ENCODE measurements at regions not wholly inside any gene's neighbourhood (a gene's known extent, or its start where the extent isn't known, plus 50 kb on each side); places are given as distances from the start of the nearest gene placed in this dataset.

GRCh38 chr11:38481391-38481790, 1883.4 kb upstream of the RAG2 start:
- Mint-ChIP-seq H3K27ac (no peak overlapping the region), H3K4me3 (no peak overlapping the region), H3K9me3 (peaks cover 32% of the 10 kb centered on the region), H3K4me1 (ENCODE audit: low read depth) (no peaks in the 10 kb centered on the region), H3K36me3 (ENCODE audit: low read depth) (no peaks in the 10 kb centered on the region), H3K27me3 (no peaks in the 10 kb centered on the region)
- intact Hi-C loops (cut with micrococcal nuclease): no loop called here

GRCh38 chr11:38476808-38477575, 1879.0 kb upstream of the RAG2 start:
- Mint-ChIP-seq H3K27me3 (no peaks in the 10 kb centered on the region), H3K9me3 (peaks cover 44% of the 10 kb centered on the region), H3K27ac (no peak overlapping the region), H3K36me3 (ENCODE audit: low read depth) (no peaks in the 10 kb centered on the region), H3K4me3 (no peak overlapping the region), H3K4me1 (ENCODE audit: low read depth) (no peaks in the 10 kb centered on the region)
- intact Hi-C loops (cut with micrococcal nuclease): no loop called here

GRCh38 chr11:38461751-38462150, 1863.7 kb upstream of the RAG2 start:
- H3K9me3 Mint-ChIP-seq: peaks cover 34% of the 10 kb centered on the region
- intact Hi-C loops (cut with micrococcal nuclease): no loop called here
- H3K27ac Mint-ChIP-seq: no peak overlapping the region
- no peaks in the 10 kb centered on the region for H3K27me3 Mint-ChIP-seq
- H3K4me1 Mint-ChIP-seq (ENCODE audit: low read depth): no peaks in the 10 kb centered on the region
- H3K4me3 Mint-ChIP-seq: no peak overlapping the region
- no peaks in the 10 kb centered on the region for H3K36me3 Mint-ChIP-seq (ENCODE audit: low read depth)

- H3K27me3 Mint-ChIP-seq: no peaks in the 10 kb centered on the region
- no peak overlapping the region for H3K27ac Mint-ChIP-seq
- no peaks in the 10 kb centered on the region for H3K4me1 Mint-ChIP-seq (ENCODE audit: low read depth)
- H3K4me3 Mint-ChIP-seq: no peak overlapping the region
- no peaks in the 10 kb centered on the region for H3K36me3 Mint-ChIP-seq (ENCODE audit: low read depth)
- intact Hi-C loops (cut with micrococcal nuclease): no loop called here
- H3K9me3 Mint-ChIP-seq: peaks cover 26% of the 10 kb centered on the region
These were observed 1862.9 kb upstream of the RAG2 start for GRCh38 chr11:38460896-38461295.

GRCh38 chr11:38460429-38460828, 1862.4 kb upstream of the RAG2 start:
- H3K4me1 Mint-ChIP-seq (ENCODE audit: low read depth): no peaks in the 10 kb centered on the region
- no peaks in the 10 kb centered on the region for H3K36me3 Mint-ChIP-seq (ENCODE audit: low read depth)
- intact Hi-C loops (cut with micrococcal nuclease): no loop called here
- no peak overlapping the region for H3K27ac Mint-ChIP-seq
- peaks cover 21% of the 10 kb centered on the region for H3K9me3 Mint-ChIP-seq
- H3K27me3 Mint-ChIP-seq: no peaks in the 10 kb centered on the region
- no peak overlapping the region for H3K4me3 Mint-ChIP-seq

- peaks cover 18% of the 10 kb centered on the region for H3K9me3 Mint-ChIP-seq
- H3K4me3 Mint-ChIP-seq: no peak overlapping the region
- no peaks in the 10 kb centered on the region for H3K27me3 Mint-ChIP-seq
- no peaks in the 10 kb centered on the region for H3K36me3 Mint-ChIP-seq (ENCODE audit: low read depth)
- intact Hi-C loops (cut with micrococcal nuclease): no loop called here
- no peak overlapping the region for H3K27ac Mint-ChIP-seq
- H3K4me1 Mint-ChIP-seq (ENCODE audit: low read depth): no peaks in the 10 kb centered on the region
These were observed 1858.3 kb upstream of the RAG2 start for GRCh38 chr11:38456371-38456770.

- intact Hi-C loops (cut with micrococcal nuclease): no loop called here
- Mint-ChIP-seq H3K27ac (no peak overlapping the region), H3K4me1 (ENCODE audit: low read depth) (no peaks in the 10 kb centered on the region), H3K9me3 (peaks cover 2% of the 10 kb centered on the region), H3K4me3 (no peak overlapping the region), H3K36me3 (ENCODE audit: low read depth) (no peaks in the 10 kb centered on the region), H3K27me3 (no peaks in the 10 kb centered on the region)
These were observed 1850.2 kb upstream of the RAG2 start for GRCh38 chr11:38448284-38448683.

GRCh38 chr11:38446336-38446735, 1848.3 kb upstream of the RAG2 start:
- intact Hi-C loops (cut with micrococcal nuclease): no loop called here
- Mint-ChIP-seq H3K9me3 (no peaks in the 10 kb centered on the region), H3K27me3 (no peaks in the 10 kb centered on the region), H3K4me1 (ENCODE audit: low read depth) (no peaks in the 10 kb centered on the region), H3K36me3 (ENCODE audit: low read depth) (no peaks in the 10 kb centered on the region), H3K4me3 (no peak overlapping the region), H3K27ac (no peak overlapping the region)

- intact Hi-C loops (cut with micrococcal nuclease): no loop called here
These were observed 1840.1 kb upstream of the RAG2 start for GRCh38 chr11:38438091-38438490.

GRCh38 chr11:38425578-38425977, 1827.5 kb upstream of the RAG2 start:
- Mint-ChIP-seq H3K9me3 (peaks cover 22% of the 10 kb centered on the region), H3K4me3 (no peak overlapping the region)

More at GRCh38 chr11:38438091-38438490, 1840.1 kb upstream of the RAG2 start:
- no peaks in the 10 kb centered on the region for H3K27me3 Mint-ChIP-seq
- peaks cover 8% of the 10 kb centered on the region for H3K9me3 Mint-ChIP-seq
- no peak overlapping the region for H3K27ac Mint-ChIP-seq
- no peaks in the 10 kb centered on the region for H3K36me3 Mint-ChIP-seq (ENCODE audit: low read depth)
- no peaks in the 10 kb centered on the region for H3K4me1 Mint-ChIP-seq (ENCODE audit: low read depth)
- H3K4me3 Mint-ChIP-seq: no peak overlapping the region

GRCh38 chr11:38423042-38423441, 1825.0 kb upstream of the RAG2 start:
- Mint-ChIP-seq H3K4me3 (no peak overlapping the region), H3K4me1 (ENCODE audit: low read depth) (no peaks in the 10 kb centered on the region), H3K27me3 (no peaks in the 10 kb centered on the region), H3K9me3 (peaks cover 14% of the 10 kb centered on the region), H3K27ac (no peak overlapping the region), H3K36me3 (ENCODE audit: low read depth) (no peaks in the 10 kb centered on the region)
- intact Hi-C loops (cut with micrococcal nuclease): no loop called here

More at GRCh38 chr11:38425578-38425977, 1827.5 kb upstream of the RAG2 start:
- no peaks in the 10 kb centered on the region for H3K36me3 Mint-ChIP-seq (ENCODE audit: low read depth)
- H3K27me3 Mint-ChIP-seq: no peaks in the 10 kb centered on the region
- no peak overlapping the region for H3K27ac Mint-ChIP-seq
- no peaks in the 10 kb centered on the region for H3K4me1 Mint-ChIP-seq (ENCODE audit: low read depth)
- intact Hi-C loops (cut with micrococcal nuclease): no loop called here

GRCh38 chr11:38416141-38416540, 1818.1 kb upstream of the RAG2 start:
- Mint-ChIP-seq H3K36me3 (ENCODE audit: low read depth) (no peaks in the 10 kb centered on the region), H3K27ac (no peak overlapping the region), H3K4me1 (ENCODE audit: low read depth) (no peaks in the 10 kb centered on the region), H3K27me3 (no peaks in the 10 kb centered on the region), H3K4me3 (no peak overlapping the region), H3K9me3 (peaks cover 64% of the 10 kb centered on the region)
- intact Hi-C loops (cut with micrococcal nuclease): no loop called here

GRCh38 chr11:38411149-38411548, 1813.1 kb upstream of the RAG2 start:
- intact Hi-C loops (cut with micrococcal nuclease): no loop called here
- H3K9me3 Mint-ChIP-seq: peaks cover 49% of the 10 kb centered on the region

GRCh38 chr11:38402063-38402462, 1804.0 kb upstream of the RAG2 start:
- Mint-ChIP-seq H3K9me3 (peaks cover 36% of the 10 kb centered on the region), H3K4me3 (no peak overlapping the region), H3K27me3 (no peaks in the 10 kb centered on the region), H3K27ac (no peak overlapping the region), H3K36me3 (ENCODE audit: low read depth) (no peaks in the 10 kb centered on the region), H3K4me1 (ENCODE audit: low read depth) (no peaks in the 10 kb centered on the region)
- intact Hi-C loops (cut with micrococcal nuclease): no loop called here

More at GRCh38 chr11:38411149-38411548, 1813.1 kb upstream of the RAG2 start:
- Mint-ChIP-seq H3K4me3 (no peak overlapping the region), H3K36me3 (ENCODE audit: low read depth) (no peaks in the 10 kb centered on the region), H3K27me3 (no peaks in the 10 kb centered on the region), H3K27ac (no peak overlapping the region), H3K4me1 (ENCODE audit: low read depth) (no peaks in the 10 kb centered on the region)

GRCh38 chr11:38392176-38392575, 1794.1 kb upstream of the RAG2 start:
- H3K9me3 Mint-ChIP-seq: peaks cover 21% of the 10 kb centered on the region
- intact Hi-C loops (cut with micrococcal nuclease): no loop called here
- no peaks in the 10 kb centered on the region for H3K36me3 Mint-ChIP-seq (ENCODE audit: low read depth)

More at GRCh38 chr11:38392176-38392575, 1794.1 kb upstream of the RAG2 start:
- Mint-ChIP-seq H3K27me3 (no peaks in the 10 kb centered on the region), H3K27ac (no peak overlapping the region), H3K4me1 (ENCODE audit: low read depth) (no peaks in the 10 kb centered on the region), H3K4me3 (no peak overlapping the region)

Measured in dendritic cell treated with granulocyte-macrophage colony-stimulating factor and Interleukin-4, amounts not matched to agents 40 ng/mL and 50 ng/mL, for 4 days (primary cell).